Lung (tissue), 11 donors: ENCODE measurements at regions not wholly inside any gene's neighbourhood (a gene's known extent, or its start where the extent isn't known, plus 50 kb on each side); places are given as distances from the start of the nearest gene placed in this dataset.

Experiments used
- ATAC-seq: fragments of 200-7000 bp; cut with Tn5 transposase; one replicate; pipeline ENCODE4 v1.9.1; 2020; ENCODE audit warnings: moderate number of reproducible peaks; ENCODE audit not compliant: insufficient read depth, low FRiP score
- DNase-seq, 3 donors: peaks; one replicate each; pipeline ENCODE4 v3.0.0-alpha.2; 2013 to 2017
- H3K27ac ChIP-seq, 2 donors: one replicate each; pipeline ENCODE4 v1.5.1; 2013; ENCODE audit warnings: mild to moderate bottlenecking in 2 of 2, moderate library complexity in 2 of 2, control low read depth in 1 of 2, inconsistent platforms in 1 of 2, low read depth in 1 of 2, low read length in 1 of 2
- H3K27me3 ChIP-seq, 3 donors: one replicate each; pipeline ENCODE4 v1.5.1; 2013; ENCODE audit warnings: low read length in 2 of 3; ENCODE audit not compliant: control insufficient read depth in 3 of 3, insufficient read depth in 3 of 3
- H3K36me3 ChIP-seq, 4 donors: one replicate each; pipeline ENCODE4 v1.5.1; 2013; ENCODE audit warnings: low read length in 4 of 4, mild to moderate bottlenecking in 1 of 4, moderate library complexity in 1 of 4; ENCODE audit not compliant: control insufficient read depth in 4 of 4, insufficient read depth in 4 of 4
- H3K4me1 ChIP-seq, 5 donors: one replicate each; pipeline ENCODE4 v1.5.1; 2013; ENCODE audit warnings: low read length in 5 of 5, mild to moderate bottlenecking in 2 of 5, moderate library complexity in 1 of 5; ENCODE audit not compliant: control insufficient read depth in 5 of 5, insufficient read depth in 5 of 5
- H3K4me3 ChIP-seq: one replicate; pipeline ENCODE4 v1.5.1; 2013; ENCODE audit warnings: mild to moderate bottlenecking, control low read depth, moderate library complexity
- H3K9ac ChIP-seq, 2 donors: one replicate each; pipeline ENCODE4 v1.5.1; 2013; ENCODE audit warnings: low read length in 2 of 2, control low read depth in 1 of 2; ENCODE audit not compliant: insufficient read depth in 1 of 2
- H3K9me3 ChIP-seq, 4 donors: one replicate each; pipeline ENCODE4 v1.5.1; 2013; ENCODE audit warnings: low read length in 3 of 4, mild to moderate bottlenecking in 1 of 4, moderate library complexity in 1 of 4; ENCODE audit not compliant: control insufficient read depth in 4 of 4, insufficient read depth in 3 of 4
- WGBS, 2 donors: extraction: QIAGEN DNeasy Blood & Tissue Kit; methylation state at CpG; one replicate each; pipeline ENCODE4 v1.1.7; 2013; 5-methylcytosine and 5-hydroxymethylcytosine counted together
- TF ChIP-seq, protein P1 (sequence below): IDR thresholded peaks from 2 replicates; pipeline ENCODE4 v1.5.1; 2012; ENCODE audit warnings: mild to moderate bottlenecking; ENCODE audit errors: control extremely low read depth, extremely low read depth
- donor health status: control.
- donor health status: control.
- donor health status: Bipolar disorder and iron deficiency.
- donor health status: healthy.
- donor health status: DM: yes; HTN: yes; CAD: no.

DNA sequence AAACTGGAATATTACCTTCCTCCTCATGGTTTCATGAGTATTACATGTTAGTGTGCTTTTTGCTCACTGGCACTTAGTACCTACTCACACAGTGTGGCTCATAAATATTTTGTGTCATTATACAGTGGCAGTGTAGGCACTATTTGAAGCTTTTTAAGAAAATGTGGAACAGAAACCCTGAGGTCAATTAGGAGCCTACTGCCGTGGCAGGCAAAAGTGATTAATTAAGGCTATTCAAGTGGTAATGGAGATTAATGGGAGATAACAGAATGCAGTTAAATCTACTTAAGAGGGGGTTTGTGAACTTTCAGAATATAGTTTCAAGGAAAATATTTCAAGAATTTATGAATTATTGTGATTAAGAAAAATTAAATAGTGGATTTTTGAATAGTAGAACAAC lies 277.6 kb downstream of the HGF start:
- TF ChIP-seq, protein P1, sequence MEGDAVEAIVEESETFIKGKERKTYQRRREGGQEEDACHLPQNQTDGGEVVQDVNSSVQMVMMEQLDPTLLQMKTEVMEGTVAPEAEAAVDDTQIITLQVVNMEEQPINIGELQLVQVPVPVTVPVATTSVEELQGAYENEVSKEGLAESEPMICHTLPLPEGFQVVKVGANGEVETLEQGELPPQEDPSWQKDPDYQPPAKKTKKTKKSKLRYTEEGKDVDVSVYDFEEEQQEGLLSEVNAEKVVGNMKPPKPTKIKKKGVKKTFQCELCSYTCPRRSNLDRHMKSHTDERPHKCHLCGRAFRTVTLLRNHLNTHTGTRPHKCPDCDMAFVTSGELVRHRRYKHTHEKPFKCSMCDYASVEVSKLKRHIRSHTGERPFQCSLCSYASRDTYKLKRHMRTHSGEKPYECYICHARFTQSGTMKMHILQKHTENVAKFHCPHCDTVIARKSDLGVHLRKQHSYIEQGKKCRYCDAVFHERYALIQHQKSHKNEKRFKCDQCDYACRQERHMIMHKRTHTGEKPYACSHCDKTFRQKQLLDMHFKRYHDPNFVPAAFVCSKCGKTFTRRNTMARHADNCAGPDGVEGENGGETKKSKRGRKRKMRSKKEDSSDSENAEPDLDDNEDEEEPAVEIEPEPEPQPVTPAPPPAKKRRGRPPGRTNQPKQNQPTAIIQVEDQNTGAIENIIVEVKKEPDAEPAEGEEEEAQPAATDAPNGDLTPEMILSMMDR = no peak
- H3K9ac ChIP-seq = no peak overlapping the region
- no peak overlapping the region for H3K27ac ChIP-seq
- no peak overlapping the region for H3K4me3 ChIP-seq
- DNase-seq (no peak), ATAC-seq (no peak)
- no peaks in the 10 kb centered on the region for H3K36me3 ChIP-seq
- H3K9me3 ChIP-seq = no peaks in the 10 kb centered on the region
- 60 to 76% methylated on average over 1 of the region's 1 CpG for WGBS, 2 donors
- H3K4me1 ChIP-seq = no peaks in the 10 kb centered on the region
- no peaks in the 10 kb centered on the region for H3K27me3 ChIP-seq

DNA sequence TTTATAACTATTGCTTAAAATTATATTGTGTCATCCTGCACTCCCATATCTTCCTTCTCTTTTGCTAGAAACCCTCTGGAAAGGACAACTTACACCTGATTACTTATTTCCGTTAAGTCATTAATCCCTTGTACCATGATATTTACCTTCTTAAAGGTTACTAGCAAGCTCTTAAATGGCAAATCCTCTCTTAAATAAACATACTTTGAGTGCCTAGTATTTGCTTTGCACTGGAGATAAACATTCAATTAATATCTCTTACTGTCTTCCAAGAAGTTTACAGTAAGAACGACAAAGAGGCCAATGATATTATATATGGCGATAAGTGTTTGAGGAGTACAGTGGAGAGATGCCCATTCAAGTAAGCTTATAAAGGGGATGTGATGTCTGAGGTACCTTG lies 278.3 kb downstream of the HGF start:
- Histone ChIP-seq H3K4me1 (no peaks in the 10 kb centered on the region), H3K4me3 (no peak overlapping the region), H3K9me3 (no peaks in the 10 kb centered on the region), H3K27me3 (no peaks in the 10 kb centered on the region), H3K36me3 (no peaks in the 10 kb centered on the region), H3K27ac (no peak overlapping the region), H3K9ac (no peak overlapping the region)
- 64 to 77% methylated on average over 3 of the region's 3 CpGs for WGBS, 2 donors
- DNase-seq (no peak), ATAC-seq (no peak)
- TF ChIP-seq, protein P1 = no peak

DNA sequence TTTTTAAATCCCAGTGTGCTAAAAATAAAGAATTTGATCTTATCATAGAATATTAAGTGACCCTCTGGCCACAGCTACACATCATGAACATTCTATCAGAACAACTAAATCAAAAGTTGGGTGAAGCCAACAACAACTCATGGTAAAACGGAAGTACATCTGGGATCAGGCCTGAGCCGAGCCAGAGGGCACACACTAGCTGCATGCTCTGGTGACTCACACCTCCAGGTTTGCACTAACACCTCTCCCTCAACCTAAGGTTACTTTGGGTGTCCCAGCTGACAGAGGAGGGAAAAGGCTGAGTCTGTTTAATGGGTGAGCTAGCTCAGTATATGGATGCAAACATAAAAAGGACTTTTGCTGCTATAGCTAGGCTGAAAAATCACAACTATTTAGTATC lies 281.6 kb downstream of the HGF start:
- WGBS, 2 donors = 88 to 91% methylated on average over 2 of the region's 2 CpGs
- ATAC-seq = no peak

DNA sequence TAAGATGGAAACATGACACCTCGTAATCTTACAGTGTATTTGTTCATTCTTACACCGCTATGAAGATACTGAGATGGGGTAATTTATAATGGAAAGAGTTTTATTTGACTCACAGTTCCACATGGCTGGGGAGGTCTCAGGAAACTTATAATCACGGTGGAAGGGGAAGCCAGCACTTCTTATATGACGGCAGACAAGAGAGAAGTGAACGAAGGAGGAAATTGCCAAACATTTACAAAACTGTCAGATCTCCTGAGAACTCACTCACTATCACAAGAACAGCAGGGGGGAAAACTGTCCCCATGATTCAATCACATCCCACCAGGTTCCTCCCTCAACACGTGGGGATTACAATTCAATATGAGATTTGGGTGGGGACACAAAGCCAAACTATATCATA lies 282.3 kb downstream of the HGF start:
- TF ChIP-seq, protein P1 = no peak
- no peak for ATAC-seq
- Histone ChIP-seq H3K9me3 (no peaks in the 10 kb centered on the region), H3K27ac (no peak overlapping the region), H3K36me3 (no peaks in the 10 kb centered on the region), H3K4me3 (no peak overlapping the region), H3K9ac (no peak overlapping the region), H3K4me1 (no peaks in the 10 kb centered on the region), H3K27me3 (no peaks in the 10 kb centered on the region)
- 37 to 52% methylated on average over 6 of the region's 6 CpGs for WGBS, 2 donors
- DNase-seq = no peak

More for the DNA sequence above, 281.6 kb downstream of the HGF start:
- H3K36me3 ChIP-seq = no peaks in the 10 kb centered on the region
- no peak overlapping the region for H3K9ac ChIP-seq
- TF ChIP-seq, protein P1 = no peak
- no peaks in the 10 kb centered on the region for H3K4me1 ChIP-seq
- H3K27me3 ChIP-seq = no peaks in the 10 kb centered on the region
- no peaks in the 10 kb centered on the region for H3K9me3 ChIP-seq
- H3K4me3 ChIP-seq = no peak overlapping the region
- no peak for DNase-seq
- H3K27ac ChIP-seq = no peak overlapping the region
